Hematopoietic multipotent progenitor cell treated with erythropoietin and hydrocortisone succinate and interleukin-3 and kit ligand, for 17 days (in vitro differentiated cells): ENCODE measurements at regions not wholly inside any gene's neighbourhood (a gene's known extent, or its start where the extent isn't known, plus 50 kb on each side); places are given as distances from the start of the nearest gene placed in this dataset.
"Not testable (repeated sequence)": the region's sequence is repeated elsewhere in the genome, so short reads cannot be mapped to it uniquely, and the experiment has no call there.

Experiments
- DNase-seq: peaks from one replicate; pipeline ENCODE4 v3.0.0-alpha.2; 2015; ENCODE audit warnings: low spot score

GRCh38 chr16:7820816-7821215 lies 488.2 kb downstream of the RBFOX1 start:
- no peak for DNase-seq

GRCh38 chr16:7805686-7806396 lies 473.2 kb downstream of the RBFOX1 start:
- no peak for DNase-seq

GRCh38 chr16:7804635-7805195 lies 472.1 kb downstream of the RBFOX1 start:
- DNase-seq, result no peak

- no peak for DNase-seq
These were observed 459.7 kb downstream of the RBFOX1 start for GRCh38 chr16:7792346-7792745.

- no peak for DNase-seq
These were observed 458.5 kb downstream of the RBFOX1 start for GRCh38 chr16:7791028-7791590.

GRCh38 chr16:7775072-7775488 lies 442.4 kb downstream of the RBFOX1 start:
- DNase-seq, result no peak

- no peak for DNase-seq
These were observed 440.1 kb downstream of the RBFOX1 start for GRCh38 chr16:7772722-7773121.

- not testable (repeated sequence) for DNase-seq
These were observed 436.4 kb downstream of the RBFOX1 start for GRCh38 chr16:7769091-7769490.

- no peak for DNase-seq
These were observed 432.5 kb downstream of the RBFOX1 start for GRCh38 chr16:7765079-7765550.

GRCh38 chr16:7763111-7763510 lies 430.5 kb downstream of the RBFOX1 start:
- no peak for DNase-seq
